IMR-90 (cell line): ENCODE measurements at regions not wholly inside any gene's neighbourhood (a gene's known extent, or its start where the extent isn't known, plus 50 kb on each side); places are given as distances from the start of the nearest gene placed in this dataset.

Experiments used
- ATAC-seq: fragments of 200-7000 bp; cut with Tn5 transposase; 2 replicates; pipeline ENCODE4 v1.9.1; 2020; ENCODE audit warnings: low read depth, mild to moderate bottlenecking, moderate library complexity
- BruUV-seq: library from RNA; stranded (reverse); fragments of 400-500 nt; replicated peaks from 2 replicates; lab custom pipeline; 2021; lab: Mats Ljungman, UMichigan
- CTCF ChIA-PET: fragments of 300-600 bp; formaldehyde crosslinking; extraction: SDS; loops from one replicate; lab custom pipeline; 2021; ENCODE audit warnings: antibody characterized with exemption; lab: Yijun Ruan, JAX
- POLR2A ChIA-PET: fragments of 300-600 bp; sonication (Branson Sonifier 250); formaldehyde crosslinking; loops from one replicate; lab custom pipeline; 2022; ENCODE audit warnings: antibody characterized with exemption; ENCODE audit not compliant: unreplicated experiment; lab: Charles Lee
- DNase-seq: peaks from one replicate; pipeline ENCODE4 v3.0.0; 2013
- H2AFZ ChIP-seq: replicated peaks from 2 replicates; pipeline ENCODE3; 2013; ENCODE audit warnings: low read length, mild to moderate bottlenecking; ENCODE audit not compliant: poor library complexity
- H2AK5ac ChIP-seq: 2 replicates; pipeline ENCODE4 v1.6.1; 2013; ENCODE audit warnings: low read depth, low read length, inconsistent platforms
- H2AK9ac ChIP-seq: replicated peaks from 2 replicates; pipeline ENCODE3; 2013; ENCODE audit warnings: mild to moderate bottlenecking, low read depth, low read length, moderate library complexity; ENCODE audit not compliant: poor library complexity
- H2BK120ac ChIP-seq: 2 replicates; pipeline ENCODE4 v1.6.1; 2013; ENCODE audit warnings: low read depth, low read length, inconsistent platforms
- H2BK15ac ChIP-seq: 3 replicates; pipeline ENCODE4 v1.6.1; 2013; ENCODE audit warnings: low read depth, low read length, inconsistent platforms
- H2BK20ac ChIP-seq: 2 replicates; pipeline ENCODE4 v1.6.1; 2013; ENCODE audit warnings: low read depth, mild to moderate bottlenecking, inconsistent platforms, low read length, moderate library complexity
- H2BK5ac ChIP-seq: 2 replicates; pipeline ENCODE4 v1.6.1; 2013; ENCODE audit warnings: mild to moderate bottlenecking, low read depth, low read length, inconsistent platforms; ENCODE audit not compliant: poor library complexity, severe bottlenecking
- H3K14ac ChIP-seq: replicated peaks from 2 replicates; pipeline ENCODE4 v1.6.1; 2013; ENCODE audit warnings: low read depth, low read length, inconsistent platforms
- H3K18ac ChIP-seq: 2 replicates; pipeline ENCODE4 v1.6.1; 2013; ENCODE audit warnings: low read depth, low read length, control low read depth
- H3K23ac ChIP-seq: 2 replicates; pipeline ENCODE4 v1.6.1; 2013; ENCODE audit warnings: low read depth, low read length, inconsistent platforms
- H3K27ac ChIP-seq: 2 replicates; pipeline ENCODE4 v1.5.1; 2013; ENCODE audit warnings: mild to moderate bottlenecking, control low read depth, low read length; ENCODE audit not compliant: insufficient read depth
- H3K27me3 ChIP-seq: 2 replicates; pipeline ENCODE4 v1.6.1; 2013; ENCODE audit warnings: low read length; ENCODE audit not compliant: control insufficient read depth, insufficient read depth
- H3K36me3 ChIP-seq: 2 replicates; pipeline ENCODE4 v1.6.1; 2013; ENCODE audit warnings: low read length, mixed read lengths; ENCODE audit not compliant: control insufficient read depth, insufficient read depth
- H3K4ac ChIP-seq: 2 replicates; pipeline ENCODE4 v1.6.1; 2013; ENCODE audit warnings: low read depth, low read length, inconsistent platforms
- H3K4me1 ChIP-seq: 2 replicates; pipeline ENCODE4 v1.6.1; 2013; ENCODE audit warnings: low read length, mixed read lengths; ENCODE audit not compliant: control insufficient read depth, insufficient read depth
- H3K4me2 ChIP-seq: 2 replicates; pipeline ENCODE4 v1.6.1; 2013; ENCODE audit warnings: low read depth, mild to moderate bottlenecking, control low read depth, low read length, moderate library complexity
- H3K4me3 ChIP-seq: 2 replicates; pipeline ENCODE4 v1.5.1; 2013; ENCODE audit warnings: low read depth, mild to moderate bottlenecking, control low read depth, low read length, moderate library complexity; ENCODE audit not compliant: insufficient read depth
- H3K56ac ChIP-seq: 2 replicates; pipeline ENCODE4 v1.6.1; 2013; ENCODE audit warnings: low read length, inconsistent platforms; ENCODE audit not compliant: insufficient read depth; ENCODE audit errors: extremely low read depth
- H3K79me1 ChIP-seq, 2 experiments: 2 replicates each; pipeline ENCODE4 v1.6.1; 2013; ENCODE audit warnings: low read length in 2 of 2, inconsistent platforms in 1 of 2, low read depth in 1 of 2
- H3K9ac ChIP-seq: 2 replicates; pipeline ENCODE4 v1.6.1; 2013; ENCODE audit warnings: low read depth, low read length, control low read depth
- H3K9me1 ChIP-seq: 2 replicates; pipeline ENCODE4 v1.6.1; 2013; ENCODE audit warnings: low read length, inconsistent platforms; ENCODE audit not compliant: insufficient read depth
- H3K9me3 ChIP-seq: 2 replicates; pipeline ENCODE4 v1.6.1; 2013; ENCODE audit warnings: low read length; ENCODE audit not compliant: control insufficient read depth, insufficient read depth
- H4K20me1 ChIP-seq: 2 replicates; pipeline ENCODE4 v1.6.1; 2013; ENCODE audit warnings: low read length, inconsistent platforms; ENCODE audit not compliant: insufficient read depth
- H4K5ac ChIP-seq: 2 replicates; pipeline ENCODE4 v1.6.1; 2013; ENCODE audit warnings: mild to moderate bottlenecking, low read depth, low read length, control low read depth
- H4K8ac ChIP-seq, 2 experiments: 2 replicates each; pipeline ENCODE4 v1.6.1; 2013; ENCODE audit warnings: low read depth in 2 of 2, low read length in 2 of 2, control low read depth in 1 of 2, inconsistent platforms in 1 of 2
- H4K91ac ChIP-seq: 2 replicates; pipeline ENCODE4 v1.6.1; 2013; ENCODE audit warnings: low read depth, low read length, inconsistent platforms; ENCODE audit not compliant: insufficient read depth
- MAFK ChIP-seq: IDR thresholded peaks from 2 replicates; pipeline ENCODE4 v1.6.1; 2012; ENCODE audit warnings: low read depth, low read length, improper control_type of control experiment
- NFE2L2 ChIP-seq: fragments of 150-350 bp; IDR thresholded peaks from 2 replicates; pipeline ENCODE4 v1.6.1; 2016; ENCODE audit warnings: low read depth, mild to moderate bottlenecking, low read length
- POLR2A ChIP-seq: IDR thresholded peaks from 2 replicates; pipeline ENCODE4 v1.6.1; 2012; ENCODE audit warnings: mild to moderate bottlenecking, low read depth, low read length
- SMC3 ChIP-seq: fragments of 150-350 bp; IDR thresholded peaks from 2 replicates; pipeline ENCODE4 v1.6.1; 2016; ENCODE audit warnings: low read depth, mild to moderate bottlenecking, antibody characterized with exemption, low read length, moderate library complexity
- WGBS, 2 experiments: methylation state at CpG; one replicate each; pipeline versions ENCODE4 v1.1.5 to v1.1.7; 2013; ENCODE audit warnings: missing lambda C conversion rate in 2 of 2; ENCODE audit not compliant: insufficient read length in 1 of 2; ENCODE audit errors: extremely low coverage in 2 of 2; 5-methylcytosine and 5-hydroxymethylcytosine counted together
- dilution Hi-C: fragments of 300-500 bp; cut with HindIII; formaldehyde crosslinking; loops from one replicate; pipeline ENCODE4 v1.14.3; 2018; ENCODE audit warnings: low sequenced_read_pairs; ENCODE audit not compliant: unreplicated experiment
- in situ Hi-C: fragments of 300-500 bp; cut with MboI; formaldehyde crosslinking; loops from 3 replicates; pipeline ENCODE4 v1.14.3; 2019; ENCODE audit warnings: low sequenced_read_pairs, inconsistent platforms, mixed read lengths
- intact Hi-C: fragments of 100-400 bp; cut with micrococcal nuclease; formaldehyde crosslinking; loops from 2 replicates; pipeline ENCODE4 v1.10.0; 2022
- TF ChIP-seq, protein P1 (sequence below): fragments of 150-350 bp; IDR thresholded peaks from 2 replicates; pipeline ENCODE4 v1.6.1; 2017; ENCODE audit warnings: mild to moderate bottlenecking, antibody characterized with exemption, low read length, low read depth

DNA sequence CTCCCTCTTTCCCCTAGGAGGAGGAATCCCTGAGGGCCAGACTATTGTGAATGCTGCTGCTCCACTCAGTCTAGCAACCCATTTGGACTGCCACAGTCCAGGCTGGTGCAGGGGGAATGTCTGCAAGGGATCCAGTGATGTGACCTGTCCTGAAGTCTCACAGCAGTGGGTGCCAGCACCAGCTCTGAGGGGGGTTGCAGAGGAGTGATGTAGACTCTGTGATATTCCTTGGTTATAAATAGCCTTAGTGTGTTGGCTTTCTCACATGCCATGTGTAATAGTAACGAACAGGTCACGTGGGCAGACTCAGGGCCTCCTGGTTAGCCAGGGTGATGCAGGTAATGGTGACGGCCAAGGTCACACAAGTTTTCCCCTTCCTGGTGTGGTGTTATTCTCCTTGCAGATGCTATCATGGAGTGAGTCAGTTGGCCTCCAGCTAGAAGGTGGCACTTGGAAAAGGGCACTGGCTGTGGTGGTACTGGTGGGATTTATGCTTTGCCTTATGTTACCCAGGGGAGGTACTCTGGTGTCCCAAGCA is 404.4 kb downstream of the UTRN start:
- ATAC-seq (no peak), DNase-seq (no peak)
- in situ Hi-C loops (no loop called here), dilution Hi-C loops (no loop called here), intact Hi-C loops (no loop called here)
- Histone ChIP-seq H3K4me1 (no peaks in the 10 kb centered on the region), H2AK9ac (no peak overlapping the region), H3K23ac (no peak overlapping the region), H2AK5ac (no peak overlapping the region), H4K8ac (no peak overlapping the region), H3K79me1 (peaks cover 3 to 9% of the 10 kb centered on the region in 2 experiments; a peak in 2 of 4 replicates), H3K14ac (no peak overlapping the region), H2BK15ac (no peak overlapping the region), H3K27me3 (no peaks in the 10 kb centered on the region), H3K4ac (no peak overlapping the region), H2BK20ac (no peak overlapping the region), H3K18ac (no peak overlapping the region), H4K20me1 (no peaks in the 10 kb centered on the region), H3K9ac (no peak overlapping the region), H3K56ac (no peak overlapping the region), H4K5ac (no peak overlapping the region), H3K4me2 (no peak overlapping the region), H3K4me3 (no peak overlapping the region), H2BK120ac (no peak overlapping the region), H2AFZ (no peak overlapping the region), H3K27ac (no peak overlapping the region), H3K36me3 (no peaks in the 10 kb centered on the region), H3K9me1 (no peaks in the 10 kb centered on the region; the same call in 1 of the 2 replicates), H4K91ac (no peak overlapping the region), H3K9me3 (peaks cover 2% of the 10 kb centered on the region; the same call in 1 of the 2 replicates), H2BK5ac (no peak overlapping the region)
- POLR2A ChIA-PET: no interaction called here
- 100% methylated on average over 1 of the region's 3 CpGs; no CpG with 5 or more reads in 1 of the 2 experiments for WGBS, 2 experiments
- CTCF ChIA-PET: no interaction called here
- BruUV-seq: no TSS peak
- no peak for TF ChIP-seq SMC3
- TF ChIP-seq, protein P1, sequence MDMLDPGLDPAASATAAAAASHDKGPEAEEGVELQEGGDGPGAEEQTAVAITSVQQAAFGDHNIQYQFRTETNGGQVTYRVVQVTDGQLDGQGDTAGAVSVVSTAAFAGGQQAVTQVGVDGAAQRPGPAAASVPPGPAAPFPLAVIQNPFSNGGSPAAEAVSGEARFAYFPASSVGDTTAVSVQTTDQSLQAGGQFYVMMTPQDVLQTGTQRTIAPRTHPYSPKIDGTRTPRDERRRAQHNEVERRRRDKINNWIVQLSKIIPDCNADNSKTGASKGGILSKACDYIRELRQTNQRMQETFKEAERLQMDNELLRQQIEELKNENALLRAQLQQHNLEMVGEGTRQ: no peak
- TF ChIP-seq POLR2A: no peak
- TF ChIP-seq NFE2L2: no peak
- TF ChIP-seq MAFK: no peak
